Cerebellar cortex (tissue), 1 donor: ENCODE measurements at regions not wholly inside any gene's neighbourhood (a gene's known extent, or its start where the extent isn't known, plus 50 kb on each side); places are given as distances from the start of the nearest gene placed in this dataset.
"Not testable (repeated sequence)": the region's sequence is repeated elsewhere in the genome, so short reads cannot be mapped to it uniquely, and the experiment has no call there.

Experiments used
- DNase-seq: peaks from one replicate; pipeline ENCODE4 v3.0.0-alpha.2; 2015; ENCODE audit warnings: low spot score

GRCh38 chr5:110872200-110872599 is 133.4 kb downstream of the SLC25A46 start:
- no peak for DNase-seq

DNA sequence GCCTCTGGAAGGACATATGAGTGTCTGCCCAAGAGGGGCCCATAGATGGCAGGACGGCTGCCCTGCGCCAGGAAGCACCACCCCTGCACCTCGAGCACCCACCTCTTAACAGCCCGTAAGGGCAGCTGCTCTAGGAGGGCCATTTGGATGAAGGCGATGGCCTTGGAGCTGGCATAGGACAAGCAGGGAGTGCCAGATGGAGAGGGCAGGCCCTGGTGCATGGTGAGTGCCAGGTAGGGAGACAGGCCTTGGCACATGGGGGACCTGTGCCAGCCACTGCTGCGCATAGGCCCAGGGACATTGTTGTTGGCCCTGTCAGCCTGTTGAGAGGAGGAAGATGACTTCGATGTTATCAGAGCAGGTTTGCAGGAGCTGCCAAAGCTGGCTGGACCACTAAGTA is 134.2 kb downstream of the SLC25A46 start:
- no peak for DNase-seq

GRCh38 chr5:110873773-110874437 is 135.1 kb downstream of the SLC25A46 start:
- DNase-seq, result no peak

GRCh38 chr5:110875115-110875514 is 136.3 kb downstream of the SLC25A46 start:
- not testable (repeated sequence) for DNase-seq

DNA sequence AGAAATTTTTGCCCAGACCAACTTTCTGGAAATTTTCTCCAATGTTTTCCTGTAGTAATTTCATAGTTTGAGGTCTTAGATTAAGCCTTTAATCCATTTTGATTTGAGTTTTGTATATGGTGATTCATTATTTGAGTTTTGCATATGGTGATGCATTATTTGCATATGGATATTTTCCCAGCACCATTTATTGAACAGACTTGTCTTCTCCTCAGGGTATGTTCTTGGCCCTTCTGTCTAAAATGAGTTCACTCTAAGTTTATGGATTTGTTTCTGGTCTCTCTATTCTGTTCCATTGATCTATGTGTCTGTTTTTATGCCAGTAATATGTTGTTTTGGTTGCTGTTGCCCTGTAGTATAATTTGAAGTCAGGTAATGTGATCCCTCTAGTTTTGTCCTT is 139.3 kb downstream of the SLC25A46 start:
- DNase-seq, result no peak

DNA sequence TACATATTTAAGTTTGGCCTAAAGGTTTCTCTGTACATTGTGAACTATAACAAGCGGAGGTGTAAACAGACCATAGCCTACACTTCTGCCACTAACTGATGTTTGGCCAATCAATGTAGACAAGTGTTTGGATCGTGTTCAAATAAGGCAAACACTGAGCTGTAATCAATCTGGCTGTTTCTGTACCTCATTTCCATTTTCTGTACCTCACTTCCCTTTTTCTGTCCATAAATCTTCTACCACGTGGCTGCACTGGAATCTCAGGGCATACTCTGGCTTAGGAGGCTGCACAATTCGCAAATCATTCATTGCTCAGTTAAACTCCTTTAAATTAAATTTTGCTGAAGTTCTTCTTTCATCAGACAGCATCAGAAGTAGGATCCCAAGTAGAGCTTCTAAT is 140.9 kb downstream of the SLC25A46 start:
- no peak for DNase-seq

GRCh38 chr5:110880413-110880812 is 141.6 kb downstream of the SLC25A46 start:
- DNase-seq, result no peak

DNA sequence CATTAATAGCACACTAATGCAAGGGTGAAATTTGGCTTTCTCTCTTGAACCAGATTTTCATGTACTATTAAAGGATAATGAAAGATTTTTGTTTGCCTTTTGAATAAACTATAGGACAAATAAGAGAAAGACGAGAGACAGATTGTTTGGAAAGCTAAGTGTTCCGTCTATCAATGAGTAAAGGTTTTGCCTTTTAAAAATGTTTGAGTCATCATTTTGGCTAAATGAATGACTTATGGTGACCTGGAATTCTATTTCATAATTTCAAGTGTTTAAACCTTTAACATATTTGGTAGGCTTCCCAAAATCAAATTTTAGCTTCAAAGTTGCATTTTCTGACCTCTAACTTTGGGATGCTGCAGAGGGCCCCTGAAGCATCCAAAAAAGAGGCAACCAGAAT is 145.2 kb downstream of the SLC25A46 start:
- DNase-seq, result no peak

- not testable (repeated sequence) for DNase-seq
Measured at GRCh38 chr5:110887170-110887569, 148.4 kb downstream of the SLC25A46 start.

DNA sequence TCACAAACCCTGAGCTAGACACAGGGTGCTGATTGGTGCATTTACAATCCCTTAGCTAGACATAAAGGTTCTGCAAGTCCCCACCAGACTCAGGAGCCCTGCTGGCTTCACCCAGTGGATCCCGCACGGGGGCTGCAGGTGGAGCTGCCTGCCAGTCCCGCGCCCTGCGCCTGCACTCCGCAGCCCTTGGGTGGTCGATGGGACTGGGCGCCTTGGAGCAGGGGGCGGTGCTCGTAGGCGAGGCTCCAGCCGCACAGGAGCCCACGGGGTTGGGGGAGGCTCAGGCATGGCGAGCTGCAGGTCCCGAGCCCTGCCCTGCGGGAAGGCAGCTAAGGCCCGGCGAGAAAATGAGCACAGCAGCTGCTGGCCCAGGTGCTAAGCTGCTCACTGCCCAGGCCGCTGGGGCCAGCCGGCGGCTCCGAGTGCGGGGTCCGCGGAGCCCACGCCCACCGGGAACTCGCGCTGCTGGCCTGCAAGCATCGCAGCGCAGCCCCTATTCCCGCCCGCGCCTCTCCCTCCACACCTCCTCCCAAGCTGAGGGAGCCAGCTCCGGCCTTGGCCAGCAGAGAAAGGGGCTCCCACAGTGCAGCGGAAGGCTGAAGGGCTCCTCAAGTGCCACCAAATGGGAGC is 155.2 kb downstream of the SLC25A46 start:
- not testable (repeated sequence) for DNase-seq

- no peak for DNase-seq
Measured at GRCh38 chr5:110894805-110895204, 156.0 kb downstream of the SLC25A46 start.

DNA sequence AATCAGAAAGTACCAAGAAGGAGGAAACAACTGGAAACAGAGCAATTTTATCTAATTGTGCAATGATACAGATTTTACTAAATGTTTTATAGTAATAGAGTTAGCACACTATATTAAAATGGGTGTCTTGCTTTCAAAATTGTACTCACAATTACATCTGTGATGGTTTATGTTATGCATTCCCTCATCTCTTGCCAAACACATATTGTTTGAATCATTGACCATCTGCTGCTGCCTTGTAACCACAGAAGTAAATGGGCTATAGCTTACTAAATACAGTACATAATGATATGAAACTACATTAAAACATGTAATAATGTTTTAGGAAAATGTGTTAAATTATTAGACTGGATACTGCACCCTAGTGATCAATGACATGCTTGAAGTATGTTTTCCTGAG is 158.1 kb downstream of the SLC25A46 start:
- DNase-seq, result no peak

GRCh38 chr5:110899566-110900412 is 161.0 kb downstream of the SLC25A46 start:
- DNase-seq, result no peak

GRCh38 chr5:110900829-110901228 is 162.0 kb downstream of the SLC25A46 start:
- no peak for DNase-seq

- no peak for DNase-seq
Measured at GRCh38 chr5:110903966-110904365, 165.2 kb downstream of the SLC25A46 start.

- no peak for DNase-seq
Measured at GRCh38 chr5:110908848-110909247, 162.7 kb upstream of the TSLP start.

- no peak for DNase-seq
Measured at GRCh38 chr5:110909415-110909814, 162.1 kb upstream of the TSLP start.

DNA sequence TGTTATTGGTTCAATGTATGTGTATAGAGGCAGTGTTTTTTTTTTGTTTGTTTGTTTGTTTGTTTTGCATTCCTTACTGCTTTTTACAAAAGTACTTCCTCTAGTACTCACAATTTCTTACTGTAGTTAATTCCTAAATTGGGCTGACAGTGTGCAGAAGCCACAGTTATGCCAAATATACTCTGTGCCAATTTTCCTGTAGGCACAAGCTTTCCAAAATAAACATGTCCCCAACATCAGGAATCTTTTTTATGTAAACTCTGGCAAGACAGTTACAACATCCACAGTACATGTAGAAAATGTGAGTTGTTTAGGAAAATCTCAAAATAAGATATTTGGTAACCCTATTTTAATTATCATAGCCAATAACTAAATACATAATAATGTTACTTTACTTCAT is 161.6 kb upstream of the TSLP start:
- DNase-seq, result no peak

DNA sequence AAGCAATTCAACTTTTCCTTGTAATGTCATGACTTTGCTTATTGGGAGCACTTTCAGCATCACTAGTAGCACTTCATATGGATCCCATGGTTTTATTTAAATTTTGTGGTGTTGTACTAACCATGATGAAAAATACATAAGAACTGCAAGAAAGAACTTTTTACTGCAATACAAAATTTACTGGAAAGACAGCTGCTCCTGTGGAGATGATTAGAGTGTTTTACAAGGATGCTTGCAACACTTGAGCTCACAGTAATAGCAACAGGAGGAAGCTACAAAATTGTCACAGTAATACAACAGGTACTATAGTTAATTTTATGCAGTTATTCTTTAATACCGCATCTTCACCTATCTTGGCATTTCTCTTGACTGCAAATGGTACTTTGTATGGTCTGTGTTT is 158.3 kb upstream of the TSLP start:
- no peak for DNase-seq

DNA sequence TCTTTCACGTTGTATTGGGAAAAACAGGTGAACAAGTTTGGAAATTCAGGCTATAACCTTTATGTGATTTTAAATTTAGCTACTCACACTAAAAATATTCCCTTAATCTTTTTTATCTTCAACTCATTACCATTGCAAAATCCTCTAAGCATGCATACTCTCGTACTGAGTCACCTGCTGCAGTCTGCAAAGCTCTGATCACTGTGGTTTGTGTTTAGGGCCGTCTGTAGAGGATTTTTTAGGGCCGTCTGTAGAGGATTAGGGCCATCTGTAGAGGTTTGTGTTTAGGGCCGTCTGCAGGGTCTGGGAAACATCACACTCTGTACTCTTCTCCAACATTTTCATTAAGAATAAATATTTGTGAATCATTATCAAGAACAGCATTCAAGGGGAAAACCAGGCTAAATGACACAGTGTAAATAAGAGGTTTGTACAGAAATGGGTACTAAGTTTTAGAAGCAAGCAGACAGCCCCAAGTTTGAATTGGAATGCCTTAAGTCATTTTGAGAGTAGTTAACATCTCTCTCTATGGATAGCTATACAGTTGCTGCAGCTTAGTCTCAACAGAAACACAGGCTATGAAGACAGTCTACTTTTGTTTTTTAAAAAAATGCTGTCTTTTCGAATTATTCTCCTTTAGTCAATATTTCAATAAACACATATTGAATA is 155.0 kb upstream of the TSLP start:
- DNase-seq, result no peak

DNA sequence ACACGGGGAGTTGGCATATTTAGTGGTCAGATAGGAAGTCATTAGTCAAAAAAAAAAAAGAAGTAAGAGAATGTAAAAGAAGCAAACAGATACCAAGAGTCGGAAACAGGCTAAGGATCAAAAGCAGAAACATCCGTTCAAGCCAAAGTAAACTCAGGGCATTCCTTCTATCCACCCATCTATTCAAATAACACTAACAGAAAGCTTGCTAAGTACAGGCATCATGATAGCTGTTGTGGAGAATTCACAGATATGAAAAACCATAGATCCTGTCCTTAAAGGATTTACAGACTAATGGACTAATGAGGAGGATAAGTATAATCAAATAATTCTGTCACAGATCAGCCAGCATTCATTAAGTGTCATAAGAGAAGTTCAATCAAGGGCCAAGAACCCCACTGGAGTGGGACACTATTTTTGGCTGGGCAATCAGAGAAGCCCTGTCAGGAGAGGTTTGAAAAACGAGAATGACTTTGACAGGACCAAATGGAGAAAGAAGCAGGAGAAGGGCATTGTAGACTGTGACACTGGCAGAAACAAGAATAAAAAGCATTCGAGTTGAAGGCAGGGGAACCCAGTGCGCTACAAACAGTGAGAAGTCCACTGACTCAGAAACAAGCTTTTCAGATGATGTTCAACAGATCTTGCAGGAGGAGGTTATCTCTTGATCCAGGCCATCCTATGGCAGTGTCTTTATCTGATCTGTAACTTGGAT is 154.2 kb upstream of the TSLP start:
- DNase-seq, result no peak

- DNase-seq, result no peak
Measured at GRCh38 chr5:110918683-110919082, 152.8 kb upstream of the TSLP start.
